ENCODE measurements at regions not wholly inside any gene's neighbourhood (a gene's known extent, or its start where the extent isn't known, plus 50 kb on each side); places are given as distances from the start of the nearest gene placed in this dataset.
"Not testable (repeated sequence)": the region's sequence is repeated elsewhere in the genome, so short reads cannot be mapped to it uniquely, and the experiment has no call there.

DNA sequence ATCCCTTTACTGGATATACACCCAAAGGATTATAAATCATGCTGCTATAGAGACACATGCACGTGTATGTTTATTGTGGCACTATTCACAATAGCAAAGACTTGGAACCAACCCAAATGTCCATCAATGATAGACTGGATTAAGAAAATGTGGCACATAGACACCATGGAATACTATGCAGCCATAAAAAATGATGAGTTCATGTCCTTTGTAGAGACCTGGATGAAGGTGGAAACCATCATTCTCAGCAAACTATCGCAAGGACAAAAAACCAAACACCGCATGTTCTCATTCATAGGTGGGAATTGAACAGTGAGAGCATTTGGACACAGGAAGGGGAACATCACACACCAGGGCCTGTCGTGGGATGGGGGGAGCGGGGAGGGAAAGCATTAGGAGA lies 52.4 kb upstream of the FAM135A start:
- not testable (repeated sequence) for H3K4me1 ChIP-seq (ENCODE audit: control insufficient read depth in 5 of 5, insufficient read depth in 5 of 5, low read length in 5 of 5); H3K9me3 ChIP-seq (ENCODE audit: control insufficient read depth in 4 of 4, insufficient read depth in 3 of 4, low read length in 3 of 4)
- 77 to 88% methylated on average over 5 of the region's 5 CpGs for WGBS, 2 donors

DNA sequence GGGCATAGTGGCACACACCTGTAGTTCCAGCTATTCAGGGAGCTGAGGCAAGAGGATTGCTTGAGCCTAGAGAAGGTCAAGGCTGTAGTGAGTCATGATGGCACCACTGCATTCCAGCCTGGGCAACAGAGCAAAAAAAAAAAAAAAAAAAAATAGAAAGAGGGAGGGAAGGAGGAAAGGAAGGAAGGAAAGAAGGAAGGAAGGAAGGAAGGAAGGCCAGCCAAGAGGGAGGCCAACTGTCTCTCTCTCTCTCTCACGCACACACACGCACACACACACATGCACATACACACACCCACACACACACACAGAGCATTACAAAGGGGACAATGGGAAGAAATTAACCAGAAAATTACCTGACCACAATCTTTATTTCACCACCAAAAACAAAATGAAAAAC lies 50.6 kb upstream of the COL9A1 start:
- no peaks in the 10 kb centered on the region for H3K4me1 ChIP-seq (ENCODE audit: control insufficient read depth in 5 of 5, insufficient read depth in 5 of 5, low read length in 5 of 5)
- no peak overlapping the region for H3K9ac ChIP-seq (ENCODE audit: insufficient read depth in 1 of 2, low read length in 2 of 2)
- no peak overlapping the region for H3K27ac ChIP-seq (ENCODE audit: low read depth in 1 of 2, low read length in 1 of 2)
- ATAC-seq (ENCODE audit: insufficient read depth, low FRiP score) (no peak), DNase-seq (peak in 1 of 3 donors; percentile 8)
- 59 to 81% methylated on average over 2 of the region's 2 CpGs for WGBS, 2 donors
- H3K36me3 ChIP-seq (ENCODE audit: control insufficient read depth in 4 of 4, insufficient read depth in 4 of 4, low read length in 4 of 4), result no peaks in the 10 kb centered on the region
- H3K4me3 ChIP-seq, result no peak overlapping the region
- no peaks in the 10 kb centered on the region for H3K9me3 ChIP-seq (ENCODE audit: control insufficient read depth in 4 of 4, insufficient read depth in 3 of 4, low read length in 3 of 4)
- TF ChIP-seq, protein P1, sequence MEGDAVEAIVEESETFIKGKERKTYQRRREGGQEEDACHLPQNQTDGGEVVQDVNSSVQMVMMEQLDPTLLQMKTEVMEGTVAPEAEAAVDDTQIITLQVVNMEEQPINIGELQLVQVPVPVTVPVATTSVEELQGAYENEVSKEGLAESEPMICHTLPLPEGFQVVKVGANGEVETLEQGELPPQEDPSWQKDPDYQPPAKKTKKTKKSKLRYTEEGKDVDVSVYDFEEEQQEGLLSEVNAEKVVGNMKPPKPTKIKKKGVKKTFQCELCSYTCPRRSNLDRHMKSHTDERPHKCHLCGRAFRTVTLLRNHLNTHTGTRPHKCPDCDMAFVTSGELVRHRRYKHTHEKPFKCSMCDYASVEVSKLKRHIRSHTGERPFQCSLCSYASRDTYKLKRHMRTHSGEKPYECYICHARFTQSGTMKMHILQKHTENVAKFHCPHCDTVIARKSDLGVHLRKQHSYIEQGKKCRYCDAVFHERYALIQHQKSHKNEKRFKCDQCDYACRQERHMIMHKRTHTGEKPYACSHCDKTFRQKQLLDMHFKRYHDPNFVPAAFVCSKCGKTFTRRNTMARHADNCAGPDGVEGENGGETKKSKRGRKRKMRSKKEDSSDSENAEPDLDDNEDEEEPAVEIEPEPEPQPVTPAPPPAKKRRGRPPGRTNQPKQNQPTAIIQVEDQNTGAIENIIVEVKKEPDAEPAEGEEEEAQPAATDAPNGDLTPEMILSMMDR (IDR thresholded peaks at IDR 0.05; ENCODE audit: control extremely low read depth, extremely low read depth), result no peak
- no peaks in the 10 kb centered on the region for H3K27me3 ChIP-seq (ENCODE audit: control insufficient read depth in 3 of 3, insufficient read depth in 3 of 3, low read length in 2 of 3)

More for the DNA sequence above, 52.4 kb upstream of the FAM135A start:
- H3K27me3 ChIP-seq (ENCODE audit: control insufficient read depth in 3 of 3, insufficient read depth in 3 of 3, low read length in 2 of 3); H3K36me3 ChIP-seq (ENCODE audit: control insufficient read depth in 4 of 4, insufficient read depth in 4 of 4, low read length in 4 of 4); H3K4me3 ChIP-seq; H3K9ac ChIP-seq (ENCODE audit: insufficient read depth in 1 of 2, low read length in 2 of 2); H3K27ac ChIP-seq (ENCODE audit: low read depth in 1 of 2, low read length in 1 of 2); ATAC-seq (ENCODE audit: insufficient read depth, low FRiP score); DNase-seq: not testable (repeated sequence)
